ENCODE measurements at regions not wholly inside any gene's neighbourhood (a gene's known extent, or its start where the extent isn't known, plus 50 kb on each side); places are given as distances from the start of the nearest gene placed in this dataset.
A peak's percentile ranks its signal among the peaks of the same experiment; 100 is the strongest.
"Not testable (repeated sequence)": the region's sequence is repeated elsewhere in the genome, so short reads cannot be mapped to it uniquely, and the experiment has no call there.

- no peak for DNase-seq (ENCODE audit: extremely low read depth, low read depth, low spot score)
Measured at GRCh38 chr2:49343638-49344037, 189.3 kb upstream of the FSHR start.

- no peak for DNase-seq (ENCODE audit: extremely low read depth, low read depth, low spot score)
Measured at GRCh38 chr2:49342156-49342555, 187.8 kb upstream of the FSHR start.

- no peak for DNase-seq (ENCODE audit: extremely low read depth, low read depth, low spot score)
Measured at GRCh38 chr2:49335546-49335945, 181.2 kb upstream of the FSHR start.

- DNase-seq (ENCODE audit: extremely low read depth, low read depth, low spot score), result no peak
Measured at GRCh38 chr2:49332415-49332814, 178.1 kb upstream of the FSHR start.

GRCh38 chr2:49318531-49318930, 164.2 kb upstream of the FSHR start:
- DNase-seq (ENCODE audit: extremely low read depth, low read depth, low spot score), result no peak

GRCh38 chr2:49309461-49309860, 155.1 kb upstream of the FSHR start:
- DNase-seq (ENCODE audit: extremely low read depth, low read depth, low spot score), result no peak

- DNase-seq (ENCODE audit: extremely low read depth, low read depth, low spot score), result peak; percentile 23
Measured at GRCh38 chr2:49306925-49307324, 152.6 kb upstream of the FSHR start.

- DNase-seq (ENCODE audit: extremely low read depth, low read depth, low spot score), result not testable (repeated sequence)
Measured at GRCh38 chr2:49298693-49299092, 144.4 kb upstream of the FSHR start.

- DNase-seq (ENCODE audit: extremely low read depth, low read depth, low spot score), result no peak
Measured at GRCh38 chr2:49298230-49298629, 143.9 kb upstream of the FSHR start.

GRCh38 chr2:49296107-49296867, 142.0 kb upstream of the FSHR start:
- DNase-seq (ENCODE audit: extremely low read depth, low read depth, low spot score), result no peak

GRCh38 chr2:49294225-49294624, 139.9 kb upstream of the FSHR start:
- no peak for DNase-seq (ENCODE audit: extremely low read depth, low read depth, low spot score)

GRCh38 chr2:49291619-49292018, 137.3 kb upstream of the FSHR start:
- no peak for DNase-seq (ENCODE audit: extremely low read depth, low read depth, low spot score)

- DNase-seq (ENCODE audit: extremely low read depth, low read depth, low spot score), result no peak
Measured at GRCh38 chr2:49289711-49290110, 135.4 kb upstream of the FSHR start.

GRCh38 chr2:49288902-49289700, 134.8 kb upstream of the FSHR start:
- no peak for DNase-seq (ENCODE audit: extremely low read depth, low read depth, low spot score)

GRCh38 chr2:49288113-49288705, 133.9 kb upstream of the FSHR start:
- no peak for DNase-seq (ENCODE audit: extremely low read depth, low read depth, low spot score)

GRCh38 chr2:49286726-49287125, 132.4 kb upstream of the FSHR start:
- DNase-seq (ENCODE audit: extremely low read depth, low read depth, low spot score), result no peak

GRCh38 chr2:49286045-49286444, 131.7 kb upstream of the FSHR start:
- no peak for DNase-seq (ENCODE audit: extremely low read depth, low read depth, low spot score)

- DNase-seq (ENCODE audit: extremely low read depth, low read depth, low spot score), result no peak
Measured at GRCh38 chr2:49278561-49278960, 124.2 kb upstream of the FSHR start.

- no peak for DNase-seq (ENCODE audit: extremely low read depth, low read depth, low spot score)
Measured at GRCh38 chr2:49278141-49278540, 123.8 kb upstream of the FSHR start.

- no peak for DNase-seq (ENCODE audit: extremely low read depth, low read depth, low spot score)
Measured at GRCh38 chr2:49271060-49271606, 116.8 kb upstream of the FSHR start.

- DNase-seq (ENCODE audit: extremely low read depth, low read depth, low spot score), result no peak
Measured at GRCh38 chr2:49270091-49270490, 115.8 kb upstream of the FSHR start.
